GM19099 (cell line): ENCODE measurements at regions not wholly inside any gene's neighbourhood (a gene's known extent, or its start where the extent isn't known, plus 50 kb on each side); places are given as distances from the start of the nearest gene placed in this dataset.

Experiments
- POLR2A ChIP-seq: IDR thresholded peaks from 3 replicates; pipeline ENCODE4 v1.6.1; 2011; ENCODE audit warnings: low read depth; ENCODE audit not compliant: insufficient read length; ENCODE audit errors: extremely low read depth

DNA sequence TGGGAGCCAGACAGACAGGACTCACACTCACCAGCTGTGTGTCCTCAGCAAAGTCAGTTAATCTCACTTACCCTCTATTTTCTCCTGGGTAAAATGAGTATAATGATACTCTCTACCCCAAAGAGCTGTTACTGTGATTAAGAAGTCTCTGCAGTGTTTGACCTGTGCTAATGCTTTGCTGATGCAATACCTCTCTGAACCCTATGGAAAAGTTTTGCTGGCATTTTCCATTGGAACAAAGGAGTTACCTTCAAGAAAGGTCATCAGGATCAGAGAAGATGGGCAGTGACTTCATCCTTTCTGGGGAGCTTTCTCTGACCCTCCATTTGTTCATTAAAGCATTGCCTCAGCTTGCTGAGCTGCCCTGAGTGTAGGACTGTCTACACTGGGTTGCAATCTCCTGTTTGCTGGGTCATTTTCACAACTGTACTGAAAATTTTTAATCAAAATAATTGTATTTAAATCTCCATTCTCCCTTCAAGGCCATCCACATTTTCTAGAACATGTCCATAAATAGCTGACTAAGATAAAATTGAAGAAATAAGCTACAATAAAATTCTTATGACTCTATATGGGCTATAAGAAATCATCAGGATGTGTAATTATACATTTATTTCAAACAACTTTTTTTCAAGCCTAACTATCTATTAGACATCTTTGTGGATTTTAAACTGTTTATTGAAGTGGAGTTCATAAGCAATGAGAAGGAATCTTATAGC lies 272.8 kb upstream of the CPEB2 start:
- no peak for TF ChIP-seq POLR2A

DNA sequence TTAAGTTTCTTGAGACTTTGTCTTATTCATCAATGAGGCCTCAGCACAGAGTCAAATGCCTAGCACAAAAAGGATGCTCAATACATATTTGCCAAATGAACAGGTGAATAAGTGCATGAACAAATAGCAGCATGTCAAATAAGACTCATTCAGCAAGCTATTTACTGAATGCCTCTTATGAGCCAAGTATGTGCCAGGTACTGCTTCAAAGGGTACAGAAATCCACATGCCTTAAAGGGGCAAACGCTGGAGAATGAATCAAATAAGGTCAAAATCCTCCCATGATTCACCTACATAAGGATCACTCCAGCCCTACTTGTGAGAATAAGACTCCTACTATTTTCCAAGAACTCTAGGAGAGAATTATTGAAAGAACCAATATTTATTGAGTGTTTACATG lies 260.2 kb upstream of the CPEB2 start:
- TF ChIP-seq POLR2A: no peak

DNA sequence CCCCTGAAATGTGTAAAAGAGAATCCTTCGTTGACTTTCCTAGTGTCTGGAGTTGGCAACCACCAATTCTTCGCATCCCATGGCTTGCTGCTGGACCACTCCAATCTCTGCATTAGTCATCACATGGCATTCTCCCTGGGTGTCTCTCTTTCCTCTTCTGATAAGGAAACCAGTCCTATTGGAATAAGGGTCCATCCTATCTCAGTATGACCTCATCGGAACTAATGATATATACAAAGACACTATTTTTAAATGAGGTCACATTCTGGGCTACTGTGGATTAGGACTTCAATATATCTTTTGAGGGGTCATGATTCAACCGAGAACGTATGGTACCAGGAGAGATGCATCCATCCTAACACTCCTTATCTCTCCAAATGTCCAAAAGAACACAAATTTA lies 259.1 kb upstream of the CPEB2 start:
- TF ChIP-seq POLR2A: no peak

GRCh38 chr4:14743601-14744000 lies 258.7 kb upstream of the CPEB2 start:
- TF ChIP-seq POLR2A: no peak

GRCh38 chr4:14744346-14744745 lies 257.9 kb upstream of the CPEB2 start:
- TF ChIP-seq POLR2A: no peak

DNA sequence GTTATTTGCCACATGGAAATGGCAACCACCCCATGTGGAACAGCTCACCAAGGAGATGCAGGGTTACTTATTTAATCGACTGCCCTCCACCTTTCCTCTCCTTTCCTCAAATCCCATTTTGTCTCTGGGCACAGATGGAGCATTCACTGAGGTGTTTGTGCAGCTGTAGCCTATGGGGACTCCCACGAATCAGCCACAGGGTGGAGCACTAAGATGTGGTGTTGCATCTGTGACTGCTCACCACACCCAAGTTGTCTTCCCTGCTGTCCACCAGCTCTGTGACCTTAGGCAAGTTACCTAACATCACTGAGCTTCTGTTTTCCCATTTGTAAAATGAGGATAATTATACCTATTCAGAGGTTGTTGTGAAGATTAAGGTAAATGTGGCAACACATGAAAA lies 252.4 kb upstream of the CPEB2 start:
- TF ChIP-seq POLR2A: no peak

DNA sequence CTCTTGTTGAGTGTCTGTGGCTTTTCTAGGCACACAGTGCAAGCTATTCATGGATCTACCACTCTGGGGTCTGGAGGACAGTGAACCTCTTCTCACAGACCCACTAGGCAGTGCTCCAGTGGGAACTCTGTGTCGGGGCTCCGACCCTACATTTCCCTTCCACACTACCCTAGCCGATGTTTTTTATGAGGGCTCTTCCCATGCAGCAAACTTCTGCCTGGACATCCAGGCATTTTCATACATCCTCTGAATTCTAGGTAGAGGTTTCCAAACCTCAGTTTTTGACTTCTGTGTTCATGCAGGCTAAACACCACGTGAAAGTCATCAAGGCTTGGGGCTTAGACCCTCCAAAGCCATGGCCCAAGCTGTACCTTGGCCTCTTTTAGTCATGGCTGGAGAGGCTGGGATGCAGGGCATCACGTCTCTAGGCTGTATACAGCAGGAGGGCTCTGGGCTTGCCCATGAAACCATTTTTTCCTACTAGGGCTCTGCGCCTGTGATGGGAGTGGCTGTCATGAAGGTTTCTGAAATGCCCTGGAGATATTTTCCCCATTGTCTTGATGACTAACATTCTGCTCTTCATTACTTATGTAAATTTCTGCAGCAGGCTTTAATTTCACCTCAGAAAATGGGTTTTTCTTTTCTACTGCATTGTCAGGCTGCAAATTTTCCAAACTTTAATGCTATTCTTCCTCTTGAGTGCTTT lies 249.8 kb upstream of the CPEB2 start:
- no peak for TF ChIP-seq POLR2A

DNA sequence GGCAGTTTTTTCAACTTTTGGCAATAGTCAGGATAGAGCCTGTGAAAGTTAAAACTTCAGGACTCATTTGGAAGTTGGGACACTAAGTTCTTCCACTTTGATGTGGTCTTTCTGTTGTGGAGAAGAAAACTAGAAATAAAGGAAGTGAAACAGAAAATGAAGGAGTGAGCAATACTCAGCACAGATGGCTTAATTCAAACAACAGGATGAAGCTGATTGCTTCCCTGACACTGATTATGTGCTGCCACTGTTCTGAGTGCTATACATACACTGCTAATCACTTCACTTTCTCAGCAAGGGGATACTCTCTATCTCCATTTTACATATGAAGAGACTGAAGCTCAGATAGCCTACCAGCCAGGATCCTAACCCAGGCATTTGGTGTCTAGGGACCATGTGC lies 235.1 kb upstream of the CPEB2 start:
- TF ChIP-seq POLR2A: no peak

- no peak for TF ChIP-seq POLR2A
These were observed 233.8 kb upstream of the CPEB2 start for GRCh38 chr4:14768449-14768848.

- TF ChIP-seq POLR2A: no peak
These were observed 232.3 kb upstream of the CPEB2 start for GRCh38 chr4:14769993-14770392.

DNA sequence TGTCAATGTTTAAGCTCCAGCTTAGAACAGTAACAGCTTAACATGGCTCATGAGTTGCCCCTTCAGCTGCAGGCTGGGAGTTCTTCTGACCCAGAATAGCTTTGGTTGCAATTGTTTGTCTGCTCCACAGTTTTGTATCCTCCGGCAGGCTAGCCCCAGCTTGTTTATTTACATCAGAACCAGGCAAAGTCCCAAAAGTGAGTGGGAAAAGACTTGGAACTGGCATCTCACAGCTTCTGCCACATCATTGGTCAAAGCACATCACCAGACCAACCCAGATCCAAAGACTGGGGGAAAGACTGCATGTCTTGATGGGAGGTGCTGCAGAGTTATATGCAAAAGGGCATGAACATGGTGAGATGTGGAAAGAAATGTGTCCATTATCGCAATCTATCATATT lies 231.2 kb upstream of the CPEB2 start:
- TF ChIP-seq POLR2A: no peak

DNA sequence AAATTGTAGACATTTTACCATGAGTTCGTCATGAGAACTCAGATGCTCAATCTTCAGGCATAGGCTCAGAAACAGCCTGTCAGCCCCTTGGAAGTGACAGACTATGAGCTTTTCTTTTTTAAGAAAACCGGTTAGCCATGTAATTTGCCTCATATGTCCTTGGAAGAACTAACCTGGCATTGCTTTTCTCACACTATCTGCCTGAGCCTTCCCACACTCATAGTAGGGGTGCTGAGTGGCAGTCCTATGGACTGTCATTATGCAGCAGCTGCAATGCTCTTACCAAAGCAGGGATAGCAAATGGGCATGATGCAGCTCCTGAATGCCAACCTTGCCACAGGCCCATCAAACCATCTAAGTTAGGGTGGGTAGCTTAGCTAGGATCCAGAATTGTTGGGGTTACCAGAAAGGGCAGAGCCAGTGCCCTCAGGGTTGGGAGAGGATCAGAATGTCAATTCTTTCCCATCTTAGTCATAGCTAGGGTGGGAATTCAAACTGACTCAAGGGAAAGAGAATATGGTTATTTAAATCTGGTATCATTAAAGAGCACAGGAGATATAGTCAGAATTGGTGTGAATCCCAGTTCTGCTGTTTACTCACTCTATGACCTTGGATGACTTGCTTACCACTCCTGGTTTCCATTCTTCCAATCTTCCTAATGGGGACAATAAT lies 230.6 kb upstream of the CPEB2 start:
- TF ChIP-seq POLR2A: no peak

DNA sequence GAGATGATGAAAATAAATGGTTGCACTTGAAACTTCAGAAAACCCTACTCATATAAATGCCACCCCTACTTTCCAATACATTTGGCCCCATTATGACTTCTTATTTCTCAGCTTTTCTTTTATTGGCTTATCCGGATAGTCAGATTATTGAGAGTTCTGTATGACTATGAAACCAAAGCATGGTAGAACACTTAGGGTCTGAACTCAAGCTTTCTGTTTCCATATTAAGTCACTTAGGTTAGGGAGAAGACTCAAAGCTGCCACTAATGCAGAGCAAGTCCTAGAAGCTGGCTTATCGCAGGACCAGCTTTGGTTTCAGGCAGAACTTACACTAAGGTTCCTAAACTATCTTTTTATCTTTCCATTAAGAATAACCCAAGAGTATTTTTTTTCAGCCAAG lies 229.9 kb upstream of the CPEB2 start:
- TF ChIP-seq POLR2A: no peak

GRCh38 chr4:14783011-14783877 lies 219.0 kb upstream of the CPEB2 start:
- no peak for TF ChIP-seq POLR2A

- no peak for TF ChIP-seq POLR2A
These were observed 215.1 kb upstream of the CPEB2 start for GRCh38 chr4:14787221-14787620.

DNA sequence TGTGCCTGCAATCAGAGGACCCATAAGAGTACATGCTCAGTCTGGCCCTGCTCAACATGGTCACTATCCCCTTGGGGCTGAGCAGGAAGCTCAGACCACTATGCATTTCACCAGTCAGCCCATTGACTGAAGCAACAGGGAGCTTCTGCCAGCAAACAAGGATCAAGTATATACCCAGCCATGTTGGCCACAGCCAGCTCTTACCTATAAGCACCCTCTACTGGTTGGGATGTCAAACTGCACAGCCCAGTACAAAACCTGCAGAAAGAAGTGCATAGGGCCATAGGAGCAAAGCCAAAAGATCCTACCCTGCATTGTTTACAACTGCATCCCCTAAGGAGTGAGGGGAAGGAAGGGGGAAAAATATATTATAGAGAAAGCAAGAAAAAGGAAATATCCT lies 214.4 kb upstream of the CPEB2 start:
- no peak for TF ChIP-seq POLR2A

DNA sequence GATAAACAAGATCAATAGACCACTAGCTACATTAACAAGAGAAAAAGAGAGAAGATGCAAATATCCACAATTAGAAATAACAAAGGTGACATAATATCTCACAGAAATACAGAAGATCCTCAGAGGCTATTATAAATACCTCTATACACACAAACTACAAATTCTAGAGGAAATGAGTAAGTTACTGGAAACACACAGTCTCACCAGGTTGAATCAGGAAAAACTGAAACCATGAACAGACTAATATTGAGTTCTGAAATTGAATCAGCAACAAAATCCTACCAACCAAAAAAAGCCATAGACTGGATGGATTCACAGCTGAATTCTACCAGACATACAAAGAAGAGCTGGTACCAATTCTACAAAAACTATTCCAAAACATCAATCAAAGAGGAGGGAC lies 211.8 kb upstream of the CPEB2 start:
- no peak for TF ChIP-seq POLR2A
